ENCODE measurements at regions not wholly inside any gene's neighbourhood (a gene's known extent, or its start where the extent isn't known, plus 50 kb on each side); places are given as distances from the start of the nearest gene placed in this dataset.

DNA sequence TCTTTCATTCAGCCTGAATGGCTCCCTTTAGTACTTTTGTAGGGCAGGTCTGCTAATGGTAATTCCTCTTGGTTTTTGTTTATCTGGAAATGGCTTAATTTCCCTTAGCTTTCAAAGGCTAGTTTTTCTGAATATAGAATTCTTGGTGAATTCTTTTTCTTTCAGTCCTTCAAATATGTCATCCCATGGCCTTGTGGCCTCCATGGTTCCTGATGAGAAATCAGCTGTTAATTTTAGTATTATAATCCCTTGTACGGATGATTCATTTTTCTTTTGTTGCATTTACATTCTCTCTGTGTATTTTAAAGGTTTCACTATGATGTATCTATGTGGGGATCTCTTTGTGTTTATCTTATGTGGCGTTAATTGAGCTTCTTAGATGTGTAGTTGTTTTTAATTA lies 179.6 kb upstream of the ARG1 start:
- no peak for DNase-seq (ENCODE audit: low read depth)
- TF ChIP-seq, protein P1, sequence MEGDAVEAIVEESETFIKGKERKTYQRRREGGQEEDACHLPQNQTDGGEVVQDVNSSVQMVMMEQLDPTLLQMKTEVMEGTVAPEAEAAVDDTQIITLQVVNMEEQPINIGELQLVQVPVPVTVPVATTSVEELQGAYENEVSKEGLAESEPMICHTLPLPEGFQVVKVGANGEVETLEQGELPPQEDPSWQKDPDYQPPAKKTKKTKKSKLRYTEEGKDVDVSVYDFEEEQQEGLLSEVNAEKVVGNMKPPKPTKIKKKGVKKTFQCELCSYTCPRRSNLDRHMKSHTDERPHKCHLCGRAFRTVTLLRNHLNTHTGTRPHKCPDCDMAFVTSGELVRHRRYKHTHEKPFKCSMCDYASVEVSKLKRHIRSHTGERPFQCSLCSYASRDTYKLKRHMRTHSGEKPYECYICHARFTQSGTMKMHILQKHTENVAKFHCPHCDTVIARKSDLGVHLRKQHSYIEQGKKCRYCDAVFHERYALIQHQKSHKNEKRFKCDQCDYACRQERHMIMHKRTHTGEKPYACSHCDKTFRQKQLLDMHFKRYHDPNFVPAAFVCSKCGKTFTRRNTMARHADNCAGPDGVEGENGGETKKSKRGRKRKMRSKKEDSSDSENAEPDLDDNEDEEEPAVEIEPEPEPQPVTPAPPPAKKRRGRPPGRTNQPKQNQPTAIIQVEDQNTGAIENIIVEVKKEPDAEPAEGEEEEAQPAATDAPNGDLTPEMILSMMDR (IDR thresholded peaks at IDR 0.05; ENCODE audit: insufficient read depth, low read depth, low read length, missing control alignments) = no peak

DNA sequence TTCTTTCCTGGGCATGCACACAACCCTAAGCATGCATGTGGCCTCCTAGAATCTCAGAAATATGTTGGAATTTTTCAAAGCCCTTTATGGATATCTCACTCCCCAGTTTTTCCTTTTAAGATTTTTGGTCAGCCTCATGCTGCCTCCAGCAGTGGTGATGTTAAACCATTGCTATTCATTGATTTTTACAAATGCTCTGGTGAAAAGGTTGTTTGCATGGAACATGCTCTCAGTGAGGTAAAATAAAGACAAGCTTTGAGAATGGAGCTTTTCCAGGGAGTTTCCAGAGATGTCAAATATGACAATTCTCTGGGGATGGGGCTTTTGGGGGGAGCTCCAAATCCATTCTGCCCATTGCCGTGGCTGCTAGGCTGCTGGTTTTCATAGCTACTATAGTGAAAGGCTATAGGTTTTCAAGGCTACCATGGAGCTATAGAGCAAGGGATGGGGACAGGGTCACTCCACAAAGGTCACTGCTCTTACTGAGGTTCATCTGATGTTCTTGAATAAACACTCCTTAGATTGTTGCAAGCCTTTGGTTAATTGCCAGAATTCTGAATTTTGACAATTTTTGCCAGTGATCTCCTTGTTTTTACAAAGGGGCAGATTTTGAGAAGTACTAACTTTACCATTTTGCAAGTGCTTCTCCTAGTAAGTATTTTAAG lies 178.1 kb upstream of the ARG1 start:
- H3K4me3 ChIP-seq (ENCODE audit: low read length) = no peak overlapping the region
- DNase-seq (ENCODE audit: low read depth) = no peak
- TF ChIP-seq, protein P1 (IDR thresholded peaks at IDR 0.05; ENCODE audit: insufficient read depth, low read depth, low read length, missing control alignments) = no peak

More for the DNA sequence above, 179.6 kb upstream of the ARG1 start:
- no peak overlapping the region for H3K4me3 ChIP-seq (ENCODE audit: low read length)

DNA sequence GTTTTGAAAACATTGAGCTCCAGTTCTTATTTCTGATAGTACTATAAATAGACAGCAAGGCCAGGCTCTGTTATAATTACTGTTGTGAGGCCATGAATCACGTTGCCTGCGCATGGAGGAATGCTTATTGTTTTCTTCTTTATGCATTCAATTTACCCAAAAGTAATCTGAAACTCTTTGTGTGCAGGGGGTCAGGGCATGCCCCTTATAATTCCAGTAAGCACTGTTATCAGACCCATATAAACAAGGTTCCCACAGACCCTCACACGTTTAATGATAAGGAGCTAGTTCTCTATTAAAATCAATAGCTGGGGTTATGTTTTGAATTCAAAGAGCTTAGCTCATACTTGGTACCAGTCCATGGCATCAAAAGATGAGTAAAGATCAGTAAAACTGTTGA lies 174.8 kb upstream of the ARG1 start:
- H3K4me3 ChIP-seq (ENCODE audit: low read length) = no peak overlapping the region
- no peak for DNase-seq (ENCODE audit: low read depth)
- TF ChIP-seq, protein P1 (IDR thresholded peaks at IDR 0.05; ENCODE audit: insufficient read depth, low read depth, low read length, missing control alignments) = no peak

DNA sequence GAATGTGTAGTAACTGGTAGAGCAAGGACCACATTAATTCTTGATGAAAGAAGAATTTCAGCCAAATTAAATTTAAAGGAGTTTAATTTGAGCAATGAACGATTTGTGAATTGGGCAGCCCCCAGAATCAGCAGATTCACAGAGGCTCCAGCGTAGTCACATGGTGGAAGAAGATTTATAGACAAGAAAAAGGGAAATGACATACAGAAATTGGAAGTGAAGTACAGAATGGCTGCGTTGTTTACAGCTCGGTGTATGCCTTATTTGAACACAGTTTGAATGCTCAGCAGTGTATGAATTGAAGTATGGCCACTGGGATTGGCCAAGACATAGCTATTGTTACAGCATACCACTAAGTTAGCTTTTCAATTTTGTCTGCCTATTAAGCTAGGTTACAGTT lies 173.6 kb upstream of the ARG1 start:
- no peak overlapping the region for H3K4me3 ChIP-seq (ENCODE audit: low read length)
- TF ChIP-seq, protein P1 (IDR thresholded peaks at IDR 0.05; ENCODE audit: insufficient read depth, low read depth, low read length, missing control alignments) = no peak
- no peak for DNase-seq (ENCODE audit: low read depth)

DNA sequence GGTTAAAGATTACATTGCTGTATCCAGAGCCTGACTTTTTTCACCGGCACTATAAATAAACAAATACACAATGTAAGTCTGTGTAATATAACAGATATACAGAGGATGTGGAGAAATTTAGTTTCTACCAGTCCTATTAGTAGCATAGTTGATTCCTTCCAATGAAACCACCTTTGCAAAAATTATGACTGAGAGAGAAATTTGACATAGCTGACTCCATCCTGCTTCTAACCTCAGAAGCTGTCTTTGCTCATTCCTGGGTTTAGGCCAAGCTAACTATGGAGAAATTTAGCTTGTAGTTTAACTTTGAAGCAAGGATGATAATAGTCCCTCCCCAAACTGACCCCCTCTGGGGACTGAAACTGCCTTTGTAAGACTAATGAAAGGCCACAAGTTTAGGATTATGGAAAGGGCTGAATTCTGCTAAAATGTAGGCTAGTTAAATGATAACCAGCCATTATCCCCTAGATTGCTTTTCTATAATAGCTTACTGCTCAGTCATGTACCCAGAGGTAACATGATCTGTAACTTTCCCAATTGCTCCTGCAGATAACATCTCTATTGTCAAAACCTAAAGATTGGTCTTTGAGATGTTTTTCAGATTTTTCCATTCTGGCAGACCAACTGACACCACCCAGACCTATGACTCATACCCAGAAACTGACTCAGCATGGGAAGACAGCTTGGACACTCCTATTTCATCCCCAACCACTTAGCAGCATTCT lies 172.8 kb upstream of the ARG1 start:
- DNase-seq (ENCODE audit: low read depth) = peak; percentile 54

DNA sequence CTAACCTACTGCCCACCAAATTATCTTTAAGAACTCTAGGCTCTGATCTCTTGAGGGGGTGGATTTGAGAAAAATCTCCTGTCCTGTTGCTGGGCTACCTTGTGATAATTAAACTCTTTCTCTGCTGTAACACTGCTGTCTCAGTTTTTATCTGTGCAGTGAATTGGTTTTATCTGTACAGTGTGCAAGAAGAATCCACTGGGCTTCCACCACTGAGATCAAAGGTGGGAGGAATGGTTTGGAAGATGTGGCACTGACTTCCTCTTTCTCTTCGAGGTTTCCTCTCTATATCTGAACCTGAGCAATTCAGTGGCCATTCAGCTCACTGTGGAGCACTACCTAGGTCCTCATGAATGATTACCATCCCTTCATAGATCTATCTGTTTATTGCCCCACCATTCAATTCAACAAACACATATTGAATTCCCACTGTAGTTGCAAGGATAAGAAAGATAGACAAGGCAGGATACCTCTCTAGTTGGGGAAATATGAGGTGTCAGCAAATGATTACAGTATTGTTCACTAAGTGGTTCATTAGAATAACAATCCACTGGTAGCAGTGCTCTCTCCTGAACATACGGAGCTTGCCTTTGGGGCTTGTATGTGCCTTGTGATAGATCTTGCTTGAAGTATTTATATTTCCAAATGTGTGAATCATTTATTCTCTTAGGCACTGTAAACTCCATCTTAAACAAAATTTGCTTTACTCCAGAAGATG lies 172.1 kb upstream of the ARG1 start:
- TF ChIP-seq, protein P1 (IDR thresholded peaks at IDR 0.05; ENCODE audit: insufficient read depth, low read depth, low read length, missing control alignments) = no peak
- no peak overlapping the region for H3K4me3 ChIP-seq (ENCODE audit: low read length)
- peak; percentile 26 for DNase-seq (ENCODE audit: low read depth)

More for the DNA sequence above, 172.8 kb upstream of the ARG1 start:
- TF ChIP-seq, protein P1 (IDR thresholded peaks at IDR 0.05; ENCODE audit: insufficient read depth, low read depth, low read length, missing control alignments) = no peak
- no peak overlapping the region for H3K4me3 ChIP-seq (ENCODE audit: low read length)

All from epithelial cell of esophagus (primary cell).